WTC11 (cell line): ENCODE measurements at regions not wholly inside any gene's neighbourhood (a gene's known extent, or its start where the extent isn't known, plus 50 kb on each side); places are given as distances from the start of the nearest gene placed in this dataset.

Experiments used
- ATAC-seq: fragments of 200-7000 bp; cut with Tn5 transposase; 2 replicates; pipeline ENCODE4 v1.10.0; 2021; ENCODE audit warnings: mild to moderate bottlenecking, moderate library complexity
- CTCF ChIA-PET: fragments of 300-600 bp; sonication (Branson Sonifier 250); formaldehyde crosslinking; loops from one replicate; lab custom pipeline; 2021; ENCODE audit warnings: antibody characterized with exemption; lab: Charles Lee
- POLR2A ChIA-PET: fragments of 350-600 bp; sonication (Branson Sonifier 250); formaldehyde crosslinking; loops from one replicate; lab custom pipeline; 2021; ENCODE audit warnings: antibody characterized with exemption; lab: Charles Lee
- DNase-seq: peaks from one replicate; pipeline ENCODE4 v3.0.0; 2021; ENCODE audit warnings: low spot score
- H3K27ac Mint-ChIP-seq: 2 replicates; pipeline ENCODE4 v1.8.0; 2021; ENCODE audit warnings: mixed read lengths
- H3K27me3 Mint-ChIP-seq: 2 replicates; pipeline ENCODE4 v1.8.0; 2021; ENCODE audit warnings: low read depth, mild to moderate bottlenecking, moderate library complexity, mixed read lengths
- H3K36me3 Mint-ChIP-seq: 2 replicates; pipeline ENCODE4 v1.8.0; 2021; ENCODE audit warnings: mixed read lengths
- H3K4me1 Mint-ChIP-seq: 2 replicates; pipeline ENCODE4 v1.8.0; 2022; ENCODE audit warnings: mixed read lengths
- H3K4me3 Mint-ChIP-seq: 2 replicates; pipeline ENCODE4 v1.8.0; 2021; ENCODE audit warnings: mild to moderate bottlenecking, moderate library complexity, mixed read lengths
- H3K9me3 Mint-ChIP-seq: 2 replicates; pipeline ENCODE4 v1.8.0; 2021; ENCODE audit warnings: mixed read lengths
- ATF1 ChIP-seq: sonication (generic); formaldehyde crosslinking; IDR thresholded peaks from 2 replicates; pipeline ENCODE4 v1.8.1; 2023; ENCODE audit warnings: mild to moderate bottlenecking, moderate library complexity, missing genetic modification reagents
- CREM ChIP-seq: sonication (generic); formaldehyde crosslinking; IDR thresholded peaks from 2 replicates; pipeline ENCODE4 v1.8.1; 2022; ENCODE audit warnings: mild to moderate bottlenecking, missing genetic modification reagents, moderate library complexity
- E2F4 ChIP-seq: sonication (generic); formaldehyde crosslinking; IDR thresholded peaks from 2 replicates; pipeline ENCODE4 v1.8.1; 2022; ENCODE audit warnings: low read depth, mild to moderate bottlenecking, moderate library complexity, missing genetic modification reagents, borderline replicate concordance
- EMX1 ChIP-seq: fragments of 250-450 bp; sonication (Bioruptor Pico); IDR thresholded peaks from 2 replicates; pipeline ENCODE4 v1.8.0; 2021; ENCODE audit warnings: mild to moderate bottlenecking
- FOXJ3 ChIP-seq: sonication (generic); formaldehyde crosslinking; IDR thresholded peaks from 2 replicates; pipeline ENCODE4 v1.9.0; 2021; ENCODE audit warnings: missing genetic modification reagents, mild to moderate bottlenecking, borderline replicate concordance
- GRHL2 ChIP-seq: fragments of 250-450 bp; sonication (Bioruptor Pico); IDR thresholded peaks from 2 replicates; pipeline ENCODE4 v1.8.0; 2022; ENCODE audit warnings: mild to moderate bottlenecking, moderate library complexity; ENCODE audit not compliant: insufficient replicate concordance, severe bottlenecking
- GTF2I ChIP-seq: fragments of 250-450 bp; sonication (Bioruptor Pico); conservative IDR thresholded peaks from 2 replicates; pipeline ENCODE4 v1.4.0; 2021; ENCODE audit warnings: mild to moderate bottlenecking
- NR1H2 ChIP-seq: sonication (generic); formaldehyde crosslinking; IDR thresholded peaks from 2 replicates; pipeline ENCODE4 v1.9.0; 2021; ENCODE audit warnings: mild to moderate bottlenecking, moderate library complexity, missing genetic modification reagents
- SMAD4 ChIP-seq: sonication (generic); formaldehyde crosslinking; IDR thresholded peaks from 2 replicates; pipeline ENCODE4 v1.8.0; 2022; ENCODE audit warnings: mild to moderate bottlenecking, missing genetic modification reagents
- SOX15 ChIP-seq: fragments of 250-450 bp; sonication (Bioruptor Pico); IDR thresholded peaks from 2 replicates; pipeline ENCODE4 v1.9.0; 2021; ENCODE audit warnings: mild to moderate bottlenecking
- STAT6 ChIP-seq: sonication (generic); formaldehyde crosslinking; conservative IDR thresholded peaks from 2 replicates; pipeline ENCODE4 v1.8.1; 2023; ENCODE audit warnings: mild to moderate bottlenecking, low read depth, missing genetic modification reagents, moderate library complexity
- TEAD4 ChIP-seq: sonication (generic); formaldehyde crosslinking; IDR thresholded peaks from 2 replicates; pipeline ENCODE4 v1.8.0; 2022; ENCODE audit warnings: mild to moderate bottlenecking, missing genetic modification reagents
- TP53 ChIP-seq: sonication (generic); formaldehyde crosslinking; IDR thresholded peaks from 2 replicates; pipeline ENCODE4 v1.8.1; 2023; ENCODE audit warnings: mild to moderate bottlenecking, missing genetic modification reagents
- ZBTB21 ChIP-seq: sonication (generic); formaldehyde crosslinking; IDR thresholded peaks from 2 replicates; pipeline ENCODE4 v1.8.1; 2023; ENCODE audit warnings: mild to moderate bottlenecking, missing genetic modification reagents, borderline replicate concordance
- ZNF121 ChIP-seq: sonication (generic); formaldehyde crosslinking; IDR thresholded peaks from 2 replicates; pipeline ENCODE4 v1.8.0; 2023; ENCODE audit warnings: missing genetic modification reagents
- ZNF317 ChIP-seq: sonication (generic); formaldehyde crosslinking; IDR thresholded peaks from 2 replicates; pipeline ENCODE4 v1.8.1; 2023; ENCODE audit warnings: low read depth, mild to moderate bottlenecking, moderate library complexity, missing genetic modification reagents, borderline replicate concordance
- TF ChIP-seq, protein P1 (sequence below): fragments of 250-450 bp; sonication (Bioruptor Pico); conservative IDR thresholded peaks from 2 replicates; pipeline ENCODE4 v1.9.0; 2021; ENCODE audit warnings: mild to moderate bottlenecking
- TF ChIP-seq, protein P2 (sequence below): fragments of 250-450 bp; sonication (Bioruptor Pico); IDR thresholded peaks from 2 replicates; pipeline ENCODE4 v1.8.0; 2021; ENCODE audit warnings: mild to moderate bottlenecking
- TF ChIP-seq, protein P3 (sequence below): sonication (generic); formaldehyde crosslinking; IDR thresholded peaks from 2 replicates; pipeline ENCODE4 v1.8.1; 2023; ENCODE audit warnings: mild to moderate bottlenecking, moderate library complexity, missing genetic modification reagents

GRCh38 chr10:63930584-63930983, 409.4 kb downstream of the REEP3 start:
- no peaks in the 10 kb centered on the region for H3K36me3 Mint-ChIP-seq
- H3K9me3 Mint-ChIP-seq, result no peaks in the 10 kb centered on the region
- no peaks in the 10 kb centered on the region; the same call in 1 of the 2 replicates for H3K27me3 Mint-ChIP-seq
- ChIA-PET CTCF (no interaction called here), POLR2A (no interaction called here)
- peaks cover 8% of the 10 kb centered on the region for H3K4me1 Mint-ChIP-seq
- H3K4me3 Mint-ChIP-seq, result no peak overlapping the region
- DNase-seq (no peak), ATAC-seq (no peak)
- no peak for TF ChIP-seq EMX1 (CRISPR knock-in tag)
- H3K27ac Mint-ChIP-seq, result no peak overlapping the region

DNA sequence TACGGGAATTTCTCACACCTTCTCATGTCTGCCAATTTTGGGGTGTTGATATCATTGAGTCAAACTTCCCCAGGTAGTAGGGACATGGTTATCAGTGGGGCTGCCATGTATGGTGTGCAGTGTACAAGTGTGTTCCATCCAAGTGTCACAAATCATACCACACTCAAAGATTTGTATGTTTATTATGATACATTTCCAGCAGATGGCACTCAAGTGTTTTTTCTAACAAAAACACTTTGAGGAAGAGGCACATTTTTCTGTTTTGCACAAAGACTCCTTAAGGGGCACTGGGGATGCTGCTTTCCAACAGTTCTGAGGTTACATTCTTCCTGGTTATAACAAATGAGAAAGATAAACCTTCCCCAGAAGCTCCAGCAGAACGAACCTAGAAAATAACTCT, 414.5 kb downstream of the REEP3 start:
- ATAC-seq (no peak), DNase-seq (no peak)
- TF ChIP-seq TP53 (CRISPR knock-in tag), result no peak
- Mint-ChIP-seq H3K27me3 (no peaks in the 10 kb centered on the region), H3K36me3 (no peaks in the 10 kb centered on the region), H3K27ac (no peak overlapping the region), H3K4me3 (no peak overlapping the region), H3K4me1 (peaks cover 21% of the 10 kb centered on the region), H3K9me3 (no peaks in the 10 kb centered on the region)
- ChIA-PET CTCF (interaction anchor here (0.7 to 2.2 kb wide), 3 partner anchors 34 to 69 kb away, joined by 3 to 7 read pairs (median 5); no protein-coding TSS in a partner anchor), POLR2A (no interaction called here)

DNA sequence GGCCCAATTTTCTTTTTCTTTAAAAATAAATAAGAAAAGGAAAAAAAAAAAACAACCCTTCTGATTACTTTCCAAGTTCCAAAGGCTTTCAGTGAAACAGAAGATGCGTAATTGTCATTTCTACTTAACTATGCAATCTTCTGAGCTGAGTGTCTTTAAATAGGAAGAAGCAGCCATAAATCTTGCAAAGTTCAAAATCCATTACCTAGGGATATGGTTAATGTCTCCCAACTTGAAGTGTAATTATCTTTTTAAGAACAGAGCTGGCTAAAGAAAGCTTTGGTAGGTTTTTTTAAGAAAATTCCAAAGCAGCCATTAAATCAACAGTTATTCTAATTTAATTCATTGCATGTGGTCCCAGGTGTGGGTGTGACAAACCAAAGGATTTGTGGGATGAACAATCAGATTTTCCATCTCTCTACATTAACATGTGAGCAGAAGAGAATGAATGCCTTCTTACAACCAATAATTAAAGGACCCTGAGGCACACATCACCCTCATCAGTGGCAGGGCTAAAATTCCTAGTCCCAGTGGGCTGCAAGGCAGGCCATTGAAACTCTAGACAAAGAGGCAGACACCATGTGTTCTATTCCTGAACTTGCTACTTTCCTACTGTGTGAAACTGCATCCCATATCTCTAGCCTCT, 419.2 kb downstream of the REEP3 start:
- peaks cover 20% of the 10 kb centered on the region for H3K4me1 Mint-ChIP-seq
- H3K27ac Mint-ChIP-seq, result no peak overlapping the region
- no peaks in the 10 kb centered on the region for H3K36me3 Mint-ChIP-seq
- TF ChIP-seq SMAD4 (CRISPR knock-in tag) (no peak), E2F4 (CRISPR knock-in tag) (no peak), ZBTB21 (no peak), ZNF121 (CRISPR knock-in tag) (no peak), FOXJ3 (no peak), ATF1 (CRISPR knock-in tag) (no peak), NR1H2 (CRISPR knock-in tag) (no peak), ZNF317 (CRISPR knock-in tag) (no peak), SOX15 (CRISPR knock-in tag) (no peak), CREM (CRISPR knock-in tag) (no peak), GTF2I (CRISPR knock-in tag) (no peak), TEAD4 (CRISPR knock-in tag) (no peak)
- TF ChIP-seq, protein P1, sequence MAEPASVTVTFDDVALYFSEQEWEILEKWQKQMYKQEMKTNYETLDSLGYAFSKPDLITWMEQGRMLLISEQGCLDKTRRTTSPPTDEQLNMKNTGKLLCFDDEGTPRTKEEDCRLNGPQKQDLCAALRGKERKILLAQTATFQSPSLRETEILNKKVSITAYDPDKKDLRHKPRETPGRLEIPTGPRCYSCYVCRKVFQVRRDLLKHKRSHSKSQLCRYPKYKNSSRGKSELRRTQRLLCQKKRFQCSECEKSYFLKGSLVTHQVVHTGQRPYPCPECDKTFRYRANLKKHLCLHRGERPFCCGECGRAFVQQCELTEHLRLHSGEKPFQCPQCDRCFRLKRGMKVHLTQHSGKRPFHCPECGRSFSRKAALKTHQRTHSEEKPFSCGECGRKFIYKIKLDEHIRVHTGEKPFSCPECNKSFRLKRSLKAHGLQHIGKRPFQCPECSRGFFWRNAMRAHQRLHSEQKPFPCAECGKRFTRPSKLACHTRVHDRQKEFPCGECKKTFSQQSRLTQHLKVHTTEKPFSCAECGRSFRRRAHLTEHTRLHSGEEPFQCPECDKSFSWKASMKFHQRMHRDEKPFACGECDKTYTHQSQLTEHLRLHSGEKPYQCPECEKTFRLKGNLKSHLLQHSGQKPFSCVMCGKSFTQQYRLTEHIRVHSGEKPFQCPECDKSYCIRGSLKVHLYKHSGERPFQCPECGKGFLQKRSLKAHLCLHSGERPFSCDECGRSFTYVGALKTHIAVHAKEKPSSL (CRISPR knock-in tag), result no peak
- H3K4me3 Mint-ChIP-seq, result no peak overlapping the region
- ATAC-seq (peak; percentile 81), DNase-seq (no peak)
- peaks cover 7% of the 10 kb centered on the region for H3K9me3 Mint-ChIP-seq
- no peaks in the 10 kb centered on the region for H3K27me3 Mint-ChIP-seq
- CTCF ChIA-PET, result interaction anchor here (1.7 to 3.1 kb wide), 2 partner anchors 37 to 74 kb away, joined by 5 to 15 read pairs; no protein-coding TSS in a partner anchor
- POLR2A ChIA-PET, result no interaction called here

GRCh38 chr10:63964406-63964805, 443.2 kb downstream of the REEP3 start:
- no peaks in the 10 kb centered on the region for H3K4me1 Mint-ChIP-seq
- H3K36me3 Mint-ChIP-seq, result no peaks in the 10 kb centered on the region
- H3K4me3 Mint-ChIP-seq, result no peak overlapping the region
- ATAC-seq (no peak), DNase-seq (no peak)
- H3K9me3 Mint-ChIP-seq, result peaks cover 26% of the 10 kb centered on the region
- ChIA-PET CTCF (no interaction called here), POLR2A (no interaction called here)
- H3K27ac Mint-ChIP-seq, result no peak overlapping the region
- no peaks in the 10 kb centered on the region for H3K27me3 Mint-ChIP-seq
- TF ChIP-seq FOXJ3, result no peak
- no peak for TF ChIP-seq GRHL2 (CRISPR knock-in tag)
- TF ChIP-seq, protein P2, sequence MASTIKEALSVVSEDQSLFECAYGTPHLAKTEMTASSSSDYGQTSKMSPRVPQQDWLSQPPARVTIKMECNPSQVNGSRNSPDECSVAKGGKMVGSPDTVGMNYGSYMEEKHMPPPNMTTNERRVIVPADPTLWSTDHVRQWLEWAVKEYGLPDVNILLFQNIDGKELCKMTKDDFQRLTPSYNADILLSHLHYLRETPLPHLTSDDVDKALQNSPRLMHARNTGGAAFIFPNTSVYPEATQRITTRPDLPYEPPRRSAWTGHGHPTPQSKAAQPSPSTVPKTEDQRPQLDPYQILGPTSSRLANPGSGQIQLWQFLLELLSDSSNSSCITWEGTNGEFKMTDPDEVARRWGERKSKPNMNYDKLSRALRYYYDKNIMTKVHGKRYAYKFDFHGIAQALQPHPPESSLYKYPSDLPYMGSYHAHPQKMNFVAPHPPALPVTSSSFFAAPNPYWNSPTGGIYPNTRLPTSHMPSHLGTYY (CRISPR knock-in tag), result no peak
- TF ChIP-seq, protein P3, sequence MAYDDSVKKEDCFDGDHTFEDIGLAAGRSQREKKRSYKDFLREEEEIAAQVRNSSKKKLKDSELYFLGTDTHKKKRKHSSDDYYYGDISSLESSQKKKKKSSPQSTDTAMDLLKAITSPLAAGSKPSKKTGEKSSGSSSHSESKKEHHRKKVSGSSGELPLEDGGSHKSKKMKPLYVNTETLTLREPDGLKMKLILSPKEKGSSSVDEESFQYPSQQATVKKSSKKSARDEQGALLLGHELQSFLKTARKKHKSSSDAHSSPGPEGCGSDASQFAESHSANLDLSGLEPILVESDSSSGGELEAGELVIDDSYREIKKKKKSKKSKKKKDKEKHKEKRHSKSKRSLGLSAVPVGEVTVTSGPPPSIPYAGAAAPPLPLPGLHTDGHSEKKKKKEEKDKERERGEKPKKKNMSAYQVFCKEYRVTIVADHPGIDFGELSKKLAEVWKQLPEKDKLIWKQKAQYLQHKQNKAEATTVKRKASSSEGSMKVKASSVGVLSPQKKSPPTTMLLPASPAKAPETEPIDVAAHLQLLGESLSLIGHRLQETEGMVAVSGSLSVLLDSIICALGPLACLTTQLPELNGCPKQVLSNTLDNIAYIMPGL (CRISPR knock-in tag), result no peak
- TF ChIP-seq STAT6 (CRISPR knock-in tag), result no peak
